ENCODE measurements at regions not wholly inside any gene's neighbourhood (a gene's known extent, or its start where the extent isn't known, plus 50 kb on each side); places are given as distances from the start of the nearest gene placed in this dataset.

DNA sequence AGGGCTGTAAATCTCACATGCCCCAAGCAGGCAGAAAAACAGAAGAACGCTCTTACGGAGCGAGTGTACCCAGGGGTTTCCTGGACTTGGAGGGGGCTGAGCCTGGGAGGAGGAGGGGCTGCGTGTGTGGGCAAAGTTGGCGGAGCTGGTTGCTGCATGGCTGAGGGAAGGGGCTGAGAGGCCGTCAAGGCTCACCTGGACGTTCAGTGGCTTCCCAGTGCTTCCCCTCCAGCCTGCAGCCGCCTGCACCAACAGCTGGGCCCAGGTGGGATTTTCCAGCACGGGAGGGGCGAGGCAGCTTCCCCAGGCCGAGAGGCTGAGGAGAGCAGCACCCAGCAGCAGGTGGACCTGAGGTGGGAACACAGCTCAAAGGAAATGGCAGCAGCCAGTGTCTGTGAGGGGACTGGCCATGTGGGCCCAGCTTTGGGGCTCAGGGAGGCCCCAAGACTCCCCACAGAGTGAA, 70.6 kb upstream of the CTDP1 start:
- no peak for DNase-seq (ENCODE audit: low read depth, low spot score)
- POLR2A ChIA-PET = no interaction called here
- CTCF ChIA-PET = no interaction called here
- no peak overlapping the region for H3K4me3 ChIP-seq (ENCODE audit: low read depth, low read length)
- TF ChIP-seq CTCF (IDR thresholded peaks at IDR 0.05; ENCODE audit: insufficient read depth, low read length, missing control alignments) = no peak

DNA sequence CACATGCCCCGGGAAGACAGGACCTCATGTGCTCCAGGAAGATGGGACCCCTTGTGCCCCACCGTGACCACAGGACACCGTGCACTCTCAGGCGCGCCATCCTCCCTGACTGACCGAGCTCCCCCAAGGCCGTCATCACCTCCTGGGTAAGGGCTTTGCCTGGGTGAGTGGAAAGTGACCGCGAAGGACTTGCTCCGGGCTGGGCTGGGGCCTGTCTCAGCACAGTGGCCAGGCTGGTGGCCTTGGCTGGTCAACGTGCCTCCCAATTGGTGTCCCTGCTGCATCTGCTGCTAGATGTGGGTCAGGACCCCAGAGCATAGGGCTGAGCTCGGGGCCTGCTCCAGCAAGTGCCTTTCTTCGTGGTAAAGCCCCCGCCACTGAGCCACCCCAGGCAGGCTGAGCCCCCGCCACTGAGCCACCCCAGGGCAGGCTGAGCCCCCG, 69.7 kb upstream of the CTDP1 start:
- H3K4me3 ChIP-seq (ENCODE audit: low read depth, low read length) = no peak overlapping the region
- no peak for TF ChIP-seq CTCF (IDR thresholded peaks at IDR 0.05; ENCODE audit: insufficient read depth, low read length, missing control alignments)
- DNase-seq (ENCODE audit: low read depth, low spot score) = no peak
- ChIA-PET POLR2A (no interaction called here), CTCF (no interaction called here)

DNA sequence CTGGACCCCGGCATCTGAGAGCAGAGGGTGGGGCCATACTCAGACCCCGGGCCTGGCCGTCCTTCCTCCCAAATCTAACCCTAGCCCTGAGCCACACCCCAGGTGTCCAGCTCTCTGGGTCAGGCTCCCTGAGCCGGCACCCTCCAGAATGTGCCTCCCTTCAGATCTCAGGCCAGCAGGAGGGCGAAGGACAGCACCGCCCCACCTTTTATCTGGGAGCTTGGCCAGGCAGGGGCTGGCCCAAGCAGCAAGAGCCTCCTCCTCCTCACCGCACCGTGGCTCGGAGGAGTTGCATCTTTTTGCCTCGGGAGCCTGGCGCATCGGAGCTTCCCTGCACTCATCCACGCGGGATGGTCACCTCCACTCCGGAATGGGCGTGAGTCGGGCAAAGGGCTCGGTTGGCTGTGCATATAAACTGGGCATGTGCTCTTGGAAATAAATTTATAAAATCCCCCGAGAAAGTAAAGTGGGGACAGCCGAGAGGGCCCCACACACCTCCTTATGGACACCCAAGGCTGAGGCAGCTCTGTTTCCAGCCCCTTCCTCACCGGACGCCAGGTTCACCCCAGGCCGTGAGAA, 69.1 kb upstream of the CTDP1 start:
- no peak for DNase-seq (ENCODE audit: low read depth, low spot score)
- ChIA-PET POLR2A (no interaction called here), CTCF (interaction anchor here (0.9 kb wide), 1 partner anchor 138 kb away, joined by 3 read pairs; no protein-coding TSS in a partner anchor)
- no peak overlapping the region for H3K4me3 ChIP-seq (ENCODE audit: low read depth, low read length)
- no peak for TF ChIP-seq CTCF (IDR thresholded peaks at IDR 0.05; ENCODE audit: insufficient read depth, low read length, missing control alignments)

DNA sequence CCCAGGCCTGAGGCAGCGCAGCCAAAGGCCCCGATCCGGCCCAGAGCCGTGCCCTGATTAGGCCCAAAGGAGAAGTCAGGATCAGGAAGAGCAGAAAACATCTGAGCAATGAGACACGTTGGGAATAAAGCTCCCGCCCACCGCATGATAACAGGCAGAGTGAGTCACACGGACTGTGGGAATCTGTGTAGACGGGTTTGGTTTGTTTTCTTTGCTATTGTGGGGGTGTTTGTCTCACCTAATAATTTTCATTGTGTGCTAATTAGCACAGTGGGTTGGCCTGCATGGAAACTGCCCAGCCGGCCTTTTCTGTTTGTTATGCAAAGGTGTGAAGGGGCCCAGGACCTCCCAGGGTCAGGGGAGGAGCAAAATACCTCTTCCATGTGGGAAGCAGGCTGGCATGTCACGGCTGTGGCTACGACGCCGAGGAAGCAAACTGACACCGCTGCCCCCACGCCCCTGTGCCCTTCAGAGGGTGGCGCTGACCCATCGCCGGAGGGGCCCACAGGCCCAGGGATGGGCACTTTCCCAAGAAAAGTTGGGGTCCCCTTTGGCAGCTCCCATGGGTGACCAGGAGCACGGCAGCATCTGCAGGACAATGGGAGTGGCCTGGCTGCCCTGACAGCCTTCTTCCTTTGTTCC, 68.4 kb upstream of the CTDP1 start:
- ChIA-PET CTCF (interaction anchor here (0.9 kb wide), 1 partner anchor 139 kb away, joined by 3 read pairs; no protein-coding TSS in a partner anchor), POLR2A (no interaction called here)
- peak; percentile 36 for DNase-seq (ENCODE audit: low read depth, low spot score)
- no peak overlapping the region for H3K4me3 ChIP-seq (ENCODE audit: low read depth, low read length)
- TF ChIP-seq CTCF (IDR thresholded peaks at IDR 0.05; ENCODE audit: insufficient read depth, low read length, missing control alignments) = no peak

GRCh38 chr18:79612291-79613108, 67.1 kb upstream of the CTDP1 start:
- ChIA-PET POLR2A (interaction anchor here (0.6 to 0.7 kb wide), 2 partner anchors 14 to 200 kb away, joined by 3 read pairs; no protein-coding TSS in a partner anchor), CTCF (interaction anchor here (1.0 to 1.7 kb wide), 2 partner anchors 13 to 32 kb away, joined by 3 to 4 read pairs; no protein-coding TSS in a partner anchor)
- no peak overlapping the region for H3K4me3 ChIP-seq (ENCODE audit: low read depth, low read length)
- TF ChIP-seq CTCF (IDR thresholded peaks at IDR 0.05; ENCODE audit: insufficient read depth, low read length, missing control alignments) = no peak
- no peak for DNase-seq (ENCODE audit: low read depth, low spot score)

All from AG04449 (cell line).